ENCODE measurements at regions not wholly inside any gene's neighbourhood (a gene's known extent, or its start where the extent isn't known, plus 50 kb on each side); places are given as distances from the start of the nearest gene placed in this dataset.
"Not testable (repeated sequence)": the region's sequence is repeated elsewhere in the genome, so short reads cannot be mapped to it uniquely, and the experiment has no call there.

GRCh38 chr2:216944733-216945132 lies 84.9 kb upstream of the TNP1 start:
- DNase-seq, result no peak

- DNase-seq, result no peak
Measured at GRCh38 chr2:216943109-216943508, 83.2 kb upstream of the TNP1 start.

GRCh38 chr2:216942465-216942864 lies 82.6 kb upstream of the TNP1 start:
- DNase-seq, result no peak

GRCh38 chr2:216942016-216942415 lies 82.2 kb upstream of the TNP1 start:
- DNase-seq, result no peak

GRCh38 chr2:216936954-216937357 lies 77.1 kb upstream of the TNP1 start:
- DNase-seq, result no peak

GRCh38 chr2:216934623-216935022 lies 74.8 kb upstream of the TNP1 start:
- no peak for DNase-seq

GRCh38 chr2:216934151-216934550 lies 74.3 kb upstream of the TNP1 start:
- DNase-seq, result no peak

- no peak for DNase-seq
Measured at GRCh38 chr2:216932863-216933548, 73.1 kb upstream of the TNP1 start.

GRCh38 chr2:216932113-216932862 lies 72.4 kb upstream of the TNP1 start:
- DNase-seq, result no peak

- DNase-seq, result no peak
Measured at GRCh38 chr2:216930716-216931115, 70.9 kb upstream of the TNP1 start.

GRCh38 chr2:216929338-216929737 lies 69.5 kb upstream of the TNP1 start:
- DNase-seq, result not testable (repeated sequence)

- no peak for DNase-seq
Measured at GRCh38 chr2:216927163-216927562, 67.3 kb upstream of the TNP1 start.

- DNase-seq, result peak; percentile 62
Measured at GRCh38 chr2:216925636-216926366, 65.9 kb upstream of the TNP1 start.

GRCh38 chr2:216925006-216925405 lies 65.1 kb upstream of the TNP1 start:
- DNase-seq, result peak; percentile 60

GRCh38 chr2:216923706-216924105 lies 63.8 kb upstream of the TNP1 start:
- no peak for DNase-seq

- no peak for DNase-seq
Measured at GRCh38 chr2:216922175-216922780, 62.4 kb upstream of the TNP1 start.

- DNase-seq, result no peak
Measured at GRCh38 chr2:216920937-216921456, 61.1 kb upstream of the TNP1 start.

GRCh38 chr2:216920143-216920876 lies 60.4 kb upstream of the TNP1 start:
- DNase-seq, result no peak

- DNase-seq, result no peak
Measured at GRCh38 chr2:216918088-216918680, 58.3 kb upstream of the TNP1 start.

GRCh38 chr2:216916956-216917650 lies 57.2 kb upstream of the TNP1 start:
- DNase-seq, result no peak

Measured in renal pelvis (tissue), 1 donor.